ENCODE measurements at regions not wholly inside any gene's neighbourhood (a gene's known extent, or its start where the extent isn't known, plus 50 kb on each side); places are given as distances from the start of the nearest gene placed in this dataset.

GRCh38 chr2:125559186-125559585, 1096.8 kb upstream of the GYPC start:
- DNase-seq (ENCODE audit: extremely low read depth, low read depth), result no peak
- TF ChIP-seq CTCF (IDR thresholded peaks at IDR 0.05; ENCODE audit: low read depth, low read length, missing control alignments), result no peak
- H3K4me3 ChIP-seq (replicated peaks; ENCODE audit: low read depth, low read length), result no peak overlapping the region

GRCh38 chr2:125560855-125561254, 1095.1 kb upstream of the GYPC start:
- TF ChIP-seq CTCF (IDR thresholded peaks at IDR 0.05; ENCODE audit: low read depth, low read length, missing control alignments), result no peak
- DNase-seq (ENCODE audit: extremely low read depth, low read depth), result no peak
- no peak overlapping the region for H3K4me3 ChIP-seq (replicated peaks; ENCODE audit: low read depth, low read length)

GRCh38 chr2:125561302-125561701, 1094.7 kb upstream of the GYPC start:
- DNase-seq (ENCODE audit: extremely low read depth, low read depth), result no peak
- no peak overlapping the region for H3K4me3 ChIP-seq (replicated peaks; ENCODE audit: low read depth, low read length)

GRCh38 chr2:125562924-125563323, 1093.0 kb upstream of the GYPC start:
- no peak for TF ChIP-seq CTCF (IDR thresholded peaks at IDR 0.05; ENCODE audit: low read depth, low read length, missing control alignments)
- no peak overlapping the region for H3K4me3 ChIP-seq (replicated peaks; ENCODE audit: low read depth, low read length)
- no peak for DNase-seq (ENCODE audit: extremely low read depth, low read depth)

More at GRCh38 chr2:125561302-125561701, 1094.7 kb upstream of the GYPC start:
- TF ChIP-seq CTCF (IDR thresholded peaks at IDR 0.05; ENCODE audit: low read depth, low read length, missing control alignments), result no peak

- no peak for DNase-seq (ENCODE audit: extremely low read depth, low read depth)
- H3K4me3 ChIP-seq (replicated peaks; ENCODE audit: low read depth, low read length), result no peak overlapping the region
- no peak for TF ChIP-seq CTCF (IDR thresholded peaks at IDR 0.05; ENCODE audit: low read depth, low read length, missing control alignments)
Observed at GRCh38 chr2:125564471-125564870, 1091.5 kb upstream of the GYPC start.

- H3K4me3 ChIP-seq (replicated peaks; ENCODE audit: low read depth, low read length), result no peak overlapping the region
- no peak for DNase-seq (ENCODE audit: extremely low read depth, low read depth)
- no peak for TF ChIP-seq CTCF (IDR thresholded peaks at IDR 0.05; ENCODE audit: low read depth, low read length, missing control alignments)
Observed at GRCh38 chr2:125566422-125566821, 1089.5 kb upstream of the GYPC start.

GRCh38 chr2:125567100-125567499, 1088.9 kb upstream of the GYPC start:
- TF ChIP-seq CTCF (IDR thresholded peaks at IDR 0.05; ENCODE audit: low read depth, low read length, missing control alignments), result no peak
- no peak for DNase-seq (ENCODE audit: extremely low read depth, low read depth)
- H3K4me3 ChIP-seq (replicated peaks; ENCODE audit: low read depth, low read length), result no peak overlapping the region

All from HFF-Myc (cell line).